ENCODE measurements at regions not wholly inside any gene's neighbourhood (a gene's known extent, or its start where the extent isn't known, plus 50 kb on each side); places are given as distances from the start of the nearest gene placed in this dataset.

- no peak for DNase-seq
Observed at GRCh38 chr5:174312641-174313040, 267.1 kb downstream of the NSG2 start.

- DNase-seq: no peak
Observed at GRCh38 chr5:174313615-174314014, 268.1 kb downstream of the NSG2 start.

GRCh38 chr5:174314261-174314660 lies 268.8 kb downstream of the NSG2 start:
- DNase-seq: no peak

- no peak for DNase-seq
Observed at GRCh38 chr5:174315471-174315870, 270.0 kb downstream of the NSG2 start.

GRCh38 chr5:174315871-174316270 lies 270.4 kb downstream of the NSG2 start:
- peak; percentile 58 for DNase-seq

- no peak for DNase-seq
Observed at GRCh38 chr5:174316326-174316725, 270.8 kb downstream of the NSG2 start.

GRCh38 chr5:174317256-174317894 lies 271.9 kb downstream of the NSG2 start:
- DNase-seq: peak; percentile 90

GRCh38 chr5:174318578-174318977 lies 273.1 kb downstream of the NSG2 start:
- no peak for DNase-seq

- DNase-seq: peak; percentile 62
Observed at GRCh38 chr5:174319551-174319950, 274.0 kb downstream of the NSG2 start.

GRCh38 chr5:174320051-174320450 lies 274.5 kb downstream of the NSG2 start:
- peak; percentile 98 for DNase-seq

- peak; percentile 99 for DNase-seq
Observed at GRCh38 chr5:174323878-174324281, 278.4 kb downstream of the NSG2 start.

GRCh38 chr5:174324680-174325079 lies 279.2 kb downstream of the NSG2 start:
- DNase-seq: peak; percentile 23

GRCh38 chr5:174325431-174325830 lies 279.9 kb downstream of the NSG2 start:
- DNase-seq: peak; percentile 58

- DNase-seq: no peak
Observed at GRCh38 chr5:174325961-174326360, 280.5 kb downstream of the NSG2 start.

- DNase-seq: no peak
Observed at GRCh38 chr5:174326372-174326771, 280.9 kb downstream of the NSG2 start.

- peak; percentile 95 for DNase-seq
Observed at GRCh38 chr5:174327317-174327864, 281.9 kb downstream of the NSG2 start.

GRCh38 chr5:174327896-174328295 lies 282.4 kb downstream of the NSG2 start:
- DNase-seq: no peak

GRCh38 chr5:174328631-174329299 lies 283.3 kb downstream of the NSG2 start:
- no peak for DNase-seq

- DNase-seq: no peak
Observed at GRCh38 chr5:174329738-174330137, 284.2 kb downstream of the NSG2 start.

GRCh38 chr5:174335682-174336364 lies 290.3 kb downstream of the NSG2 start:
- no peak for DNase-seq

GRCh38 chr5:174336479-174336878 lies 291.0 kb downstream of the NSG2 start:
- no peak for DNase-seq

- no peak for DNase-seq
Observed at GRCh38 chr5:174337276-174338184, 292.0 kb downstream of the NSG2 start.

Data from DMS53 (cell line).